ENCODE measurements at regions not wholly inside any gene's neighbourhood (a gene's known extent, or its start where the extent isn't known, plus 50 kb on each side); places are given as distances from the start of the nearest gene placed in this dataset.

DNA sequence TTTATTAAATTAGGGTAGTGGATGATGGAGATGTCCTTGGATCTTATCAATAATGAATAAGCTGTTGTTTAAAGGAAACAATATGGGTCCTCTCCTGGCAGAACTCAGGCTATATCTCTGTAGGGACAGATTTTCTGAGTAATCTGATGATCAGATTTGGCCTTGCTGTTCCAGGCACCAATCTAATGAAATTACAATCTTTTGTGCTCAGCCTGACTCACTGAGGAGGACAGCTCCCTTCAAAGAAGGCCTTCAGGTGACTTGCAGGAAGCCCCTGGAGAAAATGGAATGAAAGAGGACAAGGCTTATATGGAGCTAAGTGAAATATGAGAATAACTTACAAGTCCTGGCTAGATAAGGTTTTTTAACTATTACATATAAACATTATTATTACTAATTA, 486.4 kb upstream of the SORCS1 start:
- Histone ChIP-seq H3K9me3 (no peaks in the 10 kb centered on the region), H3K36me3 (no peaks in the 10 kb centered on the region), H3K27me3 (no peaks in the 10 kb centered on the region), H3K4me1 (peaks cover 11% of the 10 kb centered on the region), H3K4me3 (ENCODE audit: low read depth, low read length) (no peak overlapping the region)
- TF ChIP-seq, protein P1, sequence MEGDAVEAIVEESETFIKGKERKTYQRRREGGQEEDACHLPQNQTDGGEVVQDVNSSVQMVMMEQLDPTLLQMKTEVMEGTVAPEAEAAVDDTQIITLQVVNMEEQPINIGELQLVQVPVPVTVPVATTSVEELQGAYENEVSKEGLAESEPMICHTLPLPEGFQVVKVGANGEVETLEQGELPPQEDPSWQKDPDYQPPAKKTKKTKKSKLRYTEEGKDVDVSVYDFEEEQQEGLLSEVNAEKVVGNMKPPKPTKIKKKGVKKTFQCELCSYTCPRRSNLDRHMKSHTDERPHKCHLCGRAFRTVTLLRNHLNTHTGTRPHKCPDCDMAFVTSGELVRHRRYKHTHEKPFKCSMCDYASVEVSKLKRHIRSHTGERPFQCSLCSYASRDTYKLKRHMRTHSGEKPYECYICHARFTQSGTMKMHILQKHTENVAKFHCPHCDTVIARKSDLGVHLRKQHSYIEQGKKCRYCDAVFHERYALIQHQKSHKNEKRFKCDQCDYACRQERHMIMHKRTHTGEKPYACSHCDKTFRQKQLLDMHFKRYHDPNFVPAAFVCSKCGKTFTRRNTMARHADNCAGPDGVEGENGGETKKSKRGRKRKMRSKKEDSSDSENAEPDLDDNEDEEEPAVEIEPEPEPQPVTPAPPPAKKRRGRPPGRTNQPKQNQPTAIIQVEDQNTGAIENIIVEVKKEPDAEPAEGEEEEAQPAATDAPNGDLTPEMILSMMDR (IDR thresholded peaks at IDR 0.05; ENCODE audit: low read depth, low read length), result no peak
- no peak for DNase-seq

DNA sequence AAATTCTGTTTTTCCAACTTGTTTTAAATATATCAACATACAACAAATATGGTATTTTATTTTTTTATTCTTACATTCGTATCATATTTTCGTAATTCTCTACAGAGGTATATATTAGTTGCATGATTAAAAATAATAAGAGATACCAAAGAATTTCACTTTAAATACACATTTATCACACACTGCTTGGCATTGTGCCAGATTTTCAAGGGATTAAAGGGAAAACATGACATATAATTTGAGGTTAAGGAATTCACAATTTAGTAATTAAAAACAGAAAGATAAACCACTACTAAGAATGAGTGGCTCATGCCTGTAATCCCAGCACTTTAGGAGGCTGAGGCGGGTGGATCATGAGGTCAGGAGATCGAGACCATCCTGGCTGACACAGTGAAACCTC, 484.7 kb upstream of the SORCS1 start:
- Histone ChIP-seq H3K27me3 (no peaks in the 10 kb centered on the region), H3K4me1 (peaks cover 11% of the 10 kb centered on the region), H3K36me3 (no peaks in the 10 kb centered on the region), H3K9me3 (no peaks in the 10 kb centered on the region), H3K4me3 (ENCODE audit: low read depth, low read length) (no peak overlapping the region)
- TF ChIP-seq, protein P1 (IDR thresholded peaks at IDR 0.05; ENCODE audit: low read depth, low read length), result no peak
- DNase-seq, result no peak

DNA sequence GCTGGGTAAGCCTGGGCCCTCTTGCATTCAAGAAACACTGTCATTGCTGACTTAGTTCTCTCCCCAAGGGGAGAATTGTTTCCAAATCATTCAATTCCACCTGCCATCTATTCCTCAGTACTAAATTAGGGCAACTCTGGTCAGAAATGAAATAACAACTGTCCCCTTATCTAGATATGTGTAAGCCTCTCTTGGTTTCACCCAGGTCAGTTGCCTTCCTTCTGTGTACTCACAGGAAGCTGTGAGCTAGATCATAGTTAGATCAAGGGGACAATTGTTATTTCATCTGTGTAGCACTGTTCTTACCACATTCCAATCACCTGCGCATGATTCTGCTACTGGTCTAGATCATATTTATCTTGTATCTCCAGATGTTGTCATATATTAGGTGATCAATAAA, 483.0 kb upstream of the SORCS1 start:
- Histone ChIP-seq H3K27me3 (no peaks in the 10 kb centered on the region), H3K4me3 (ENCODE audit: low read depth, low read length) (no peak overlapping the region), H3K4me1 (peaks cover 7% of the 10 kb centered on the region), H3K9me3 (no peaks in the 10 kb centered on the region), H3K36me3 (no peaks in the 10 kb centered on the region)
- DNase-seq, result no peak
- TF ChIP-seq, protein P1 (IDR thresholded peaks at IDR 0.05; ENCODE audit: low read depth, low read length), result no peak

DNA sequence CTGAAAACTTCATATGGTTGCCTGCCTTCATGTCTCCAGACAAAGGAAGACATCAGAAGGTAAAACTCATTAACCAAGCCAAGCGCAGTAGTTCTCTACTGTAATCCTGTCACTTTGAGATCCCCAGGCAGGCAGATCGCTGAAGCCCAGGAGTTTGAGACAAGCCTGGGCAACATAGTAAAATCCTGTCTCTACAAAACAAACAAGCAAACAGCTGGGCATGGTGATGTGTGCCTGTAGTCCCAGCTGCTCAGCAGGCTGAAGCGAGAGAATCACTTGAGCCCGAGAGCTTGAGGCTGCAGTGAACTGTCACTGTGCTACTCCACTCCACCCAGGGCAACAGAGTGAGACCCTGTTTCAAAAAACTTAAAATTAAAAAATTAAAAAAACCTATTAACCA, 467.4 kb upstream of the SORCS1 start:
- TF ChIP-seq, protein P1 (IDR thresholded peaks at IDR 0.05; ENCODE audit: low read depth, low read length), result no peak
- H3K36me3 ChIP-seq, result no peaks in the 10 kb centered on the region
- H3K4me3 ChIP-seq (ENCODE audit: low read depth, low read length), result no peak overlapping the region
- no peak for DNase-seq
- no peaks in the 10 kb centered on the region for H3K9me3 ChIP-seq
- H3K4me1 ChIP-seq, result no peaks in the 10 kb centered on the region
- no peaks in the 10 kb centered on the region for H3K27me3 ChIP-seq

DNA sequence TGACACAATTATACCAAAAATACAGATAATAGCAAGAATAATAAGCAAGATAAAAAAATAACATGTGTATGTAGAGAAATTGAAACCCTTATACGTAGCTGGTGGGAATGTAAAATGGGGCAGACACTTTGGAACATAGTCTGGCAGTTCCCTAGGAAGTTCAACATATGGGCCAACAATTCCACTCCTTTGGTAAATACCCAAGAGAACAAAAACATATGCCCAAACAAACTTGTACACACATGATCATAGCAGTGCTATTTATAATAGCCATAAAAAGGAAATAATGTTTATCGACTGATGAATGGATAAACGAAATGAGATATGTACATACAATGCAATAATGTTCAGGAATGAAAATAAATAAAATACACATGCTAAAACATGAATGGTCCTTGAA, 462.4 kb upstream of the SORCS1 start:
- H3K4me1 ChIP-seq, result no peaks in the 10 kb centered on the region
- TF ChIP-seq, protein P1 (IDR thresholded peaks at IDR 0.05; ENCODE audit: low read depth, low read length), result no peak
- no peaks in the 10 kb centered on the region for H3K36me3 ChIP-seq
- no peaks in the 10 kb centered on the region for H3K27me3 ChIP-seq
- H3K4me3 ChIP-seq (ENCODE audit: low read depth, low read length), result no peak overlapping the region
- no peak for DNase-seq
- H3K9me3 ChIP-seq, result no peaks in the 10 kb centered on the region

DNA sequence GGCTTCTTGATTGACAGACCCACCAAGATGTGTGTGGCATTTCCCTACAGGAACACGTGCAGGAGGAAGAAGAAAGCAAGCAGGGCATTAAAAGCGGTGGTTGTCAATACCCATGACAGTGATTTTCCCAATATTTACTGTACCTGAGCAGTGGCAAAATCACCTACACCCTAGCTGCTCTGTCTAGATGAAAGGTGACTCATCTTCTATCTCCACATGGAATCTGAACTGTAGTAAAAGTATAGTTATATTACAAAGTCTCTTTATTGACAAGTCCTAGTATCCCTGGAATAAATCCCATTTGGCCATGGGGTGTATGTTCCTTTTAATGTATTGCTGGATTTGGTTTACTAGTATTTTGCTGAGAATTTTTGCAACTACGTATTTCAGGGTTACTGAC, 458.8 kb upstream of the SORCS1 start:
- Histone ChIP-seq H3K36me3 (no peaks in the 10 kb centered on the region), H3K27me3 (no peaks in the 10 kb centered on the region), H3K9me3 (no peaks in the 10 kb centered on the region), H3K4me3 (ENCODE audit: low read depth, low read length) (no peak overlapping the region), H3K4me1 (no peaks in the 10 kb centered on the region)
- TF ChIP-seq, protein P1 (IDR thresholded peaks at IDR 0.05; ENCODE audit: low read depth, low read length), result no peak
- DNase-seq, result no peak
